Right lung (tissue), 2 donors: ENCODE measurements at regions not wholly inside any gene's neighbourhood (a gene's known extent, or its start where the extent isn't known, plus 50 kb on each side); places are given as distances from the start of the nearest gene placed in this dataset.
A peak's percentile ranks its signal among the peaks of the same experiment; 100 is the strongest.
"Not testable (repeated sequence)": the region's sequence is repeated elsewhere in the genome, so short reads cannot be mapped to it uniquely, and the experiment has no call there.

Experiments
- DNase-seq, 2 donors: peaks; one replicate each; pipeline ENCODE4 v3.0.0-alpha.2; 2013

- no peak for DNase-seq
Observed at GRCh38 chr19:28602675-28603298, 610.2 kb downstream of the UQCRFS1 start.

GRCh38 chr19:28601723-28602440 is 611.1 kb downstream of the UQCRFS1 start:
- DNase-seq = no peak

- no peak for DNase-seq
Observed at GRCh38 chr19:28598861-28599260, 614.1 kb downstream of the UQCRFS1 start.

- DNase-seq = no peak
Observed at GRCh38 chr19:28596561-28597071, 616.3 kb downstream of the UQCRFS1 start.

- DNase-seq = no peak
Observed at GRCh38 chr19:28595722-28596480, 617.0 kb downstream of the UQCRFS1 start.

- no peak for DNase-seq
Observed at GRCh38 chr19:28594737-28595136, 618.2 kb downstream of the UQCRFS1 start.

GRCh38 chr19:28589991-28590411 is 623.0 kb downstream of the UQCRFS1 start:
- DNase-seq = not testable (repeated sequence)

- no peak for DNase-seq
Observed at GRCh38 chr19:28586474-28586873, 626.5 kb downstream of the UQCRFS1 start.

GRCh38 chr19:28585796-28586195 is 627.2 kb downstream of the UQCRFS1 start:
- no peak for DNase-seq

GRCh38 chr19:28583713-28584112 is 629.2 kb downstream of the UQCRFS1 start:
- DNase-seq = no peak

- no peak for DNase-seq
Observed at GRCh38 chr19:28583242-28583641, 629.7 kb downstream of the UQCRFS1 start.

- no peak for DNase-seq
Observed at GRCh38 chr19:28582796-28583195, 630.2 kb downstream of the UQCRFS1 start.

GRCh38 chr19:28582344-28582743 is 630.6 kb downstream of the UQCRFS1 start:
- DNase-seq = no peak

GRCh38 chr19:28581468-28581770 is 631.5 kb downstream of the UQCRFS1 start:
- DNase-seq = no peak

- DNase-seq = no peak
Observed at GRCh38 chr19:28578786-28579505, 634.0 kb downstream of the UQCRFS1 start.

GRCh38 chr19:28578208-28578607 is 634.7 kb downstream of the UQCRFS1 start:
- no peak for DNase-seq

- DNase-seq = no peak
Observed at GRCh38 chr19:28577666-28578065, 635.3 kb downstream of the UQCRFS1 start.

- peak in 1 of 2 donors; percentile 16 for DNase-seq
Observed at GRCh38 chr19:28577233-28577632, 635.7 kb downstream of the UQCRFS1 start.

- DNase-seq = no peak
Observed at GRCh38 chr19:28575816-28576215, 637.1 kb downstream of the UQCRFS1 start.

GRCh38 chr19:28575312-28575711 is 637.6 kb downstream of the UQCRFS1 start:
- DNase-seq = not testable (repeated sequence)

- DNase-seq = no peak
Observed at GRCh38 chr19:28574212-28574611, 638.7 kb downstream of the UQCRFS1 start.
